ENCODE measurements at regions not wholly inside any gene's neighbourhood (a gene's known extent, or its start where the extent isn't known, plus 50 kb on each side); places are given as distances from the start of the nearest gene placed in this dataset.

DNA sequence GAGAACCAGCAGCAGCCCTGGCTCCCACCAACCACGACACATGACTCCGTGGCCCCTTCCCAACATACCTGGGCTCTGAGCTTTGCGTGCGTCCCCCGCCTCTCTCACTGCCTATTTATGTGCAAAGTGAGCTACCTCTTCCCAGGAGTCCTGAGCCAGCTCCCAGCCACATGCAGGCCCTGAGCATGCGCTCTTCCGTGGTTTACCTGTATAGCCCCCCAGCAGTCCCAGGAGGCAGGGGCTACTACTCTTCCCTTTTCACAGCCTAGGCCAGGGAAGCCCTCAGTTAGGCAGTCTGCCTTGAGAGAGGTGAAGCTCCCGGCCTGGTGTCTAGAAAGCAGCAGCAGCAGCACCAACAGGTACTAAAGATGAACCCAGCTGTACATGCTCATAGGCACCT lies 114.8 kb upstream of the CDYL start:
- DNase-seq (ENCODE audit: low read depth, low spot score) (no peak), FAIRE-seq (no peak)
- Histone ChIP-seq H3K4me2 (ENCODE audit: insufficient read depth, low read length) (no peak overlapping the region), H3K9me1 (replicated peaks; ENCODE audit: control insufficient read depth, extremely low read depth, insufficient read depth, low read length) (no peaks in the 10 kb centered on the region), H4K20me1 (replicated peaks; ENCODE audit: control insufficient read depth, extremely low read depth, insufficient read depth, low read length) (no peaks in the 10 kb centered on the region), H2AFZ (ENCODE audit: low read depth, low read length) (no peak overlapping the region), H3K4me1 (ENCODE audit: control insufficient read depth, extremely low read depth, insufficient read depth, low read length) (no peaks in the 10 kb centered on the region), H3K4me3 (replicated peaks in 1 of 3; ENCODE audit: insufficient read depth in 1 of 3, low read depth in 1 of 3, low read length in 3 of 3) (no peak overlapping the region), H3K79me2 (ENCODE audit: control insufficient read depth, insufficient read depth, low read length) (no peaks in the 10 kb centered on the region), H3K36me3 (ENCODE audit: control insufficient read depth in 2 of 2, extremely low read depth in 1 of 2, insufficient read depth in 2 of 2, low read length in 2 of 2) (no peaks in the 10 kb centered on the region), H3K27me3 (ENCODE audit: control insufficient read depth in 2 of 2, insufficient read depth in 2 of 2, low read length in 2 of 2) (peaks cover 0 to 3% of the 10 kb centered on the region in 2 experiments), H3K9ac (replicated peaks; ENCODE audit: extremely low read depth, insufficient read depth, low read length) (no peak overlapping the region), H3K27ac (ENCODE audit: insufficient read depth, low read depth, low read length) (no peak overlapping the region), H3K9me3 (replicated peaks; ENCODE audit: control insufficient read depth, insufficient read depth, low read length) (no peaks in the 10 kb centered on the region)
- TF ChIP-seq, protein P1, sequence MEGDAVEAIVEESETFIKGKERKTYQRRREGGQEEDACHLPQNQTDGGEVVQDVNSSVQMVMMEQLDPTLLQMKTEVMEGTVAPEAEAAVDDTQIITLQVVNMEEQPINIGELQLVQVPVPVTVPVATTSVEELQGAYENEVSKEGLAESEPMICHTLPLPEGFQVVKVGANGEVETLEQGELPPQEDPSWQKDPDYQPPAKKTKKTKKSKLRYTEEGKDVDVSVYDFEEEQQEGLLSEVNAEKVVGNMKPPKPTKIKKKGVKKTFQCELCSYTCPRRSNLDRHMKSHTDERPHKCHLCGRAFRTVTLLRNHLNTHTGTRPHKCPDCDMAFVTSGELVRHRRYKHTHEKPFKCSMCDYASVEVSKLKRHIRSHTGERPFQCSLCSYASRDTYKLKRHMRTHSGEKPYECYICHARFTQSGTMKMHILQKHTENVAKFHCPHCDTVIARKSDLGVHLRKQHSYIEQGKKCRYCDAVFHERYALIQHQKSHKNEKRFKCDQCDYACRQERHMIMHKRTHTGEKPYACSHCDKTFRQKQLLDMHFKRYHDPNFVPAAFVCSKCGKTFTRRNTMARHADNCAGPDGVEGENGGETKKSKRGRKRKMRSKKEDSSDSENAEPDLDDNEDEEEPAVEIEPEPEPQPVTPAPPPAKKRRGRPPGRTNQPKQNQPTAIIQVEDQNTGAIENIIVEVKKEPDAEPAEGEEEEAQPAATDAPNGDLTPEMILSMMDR (IDR thresholded peaks at IDR 0.05; ENCODE audit: extremely low read depth in 1 of 2, insufficient read depth in 1 of 2, low read depth in 1 of 2, low read length in 2 of 2), result no peak
- TF ChIP-seq, protein P2, sequence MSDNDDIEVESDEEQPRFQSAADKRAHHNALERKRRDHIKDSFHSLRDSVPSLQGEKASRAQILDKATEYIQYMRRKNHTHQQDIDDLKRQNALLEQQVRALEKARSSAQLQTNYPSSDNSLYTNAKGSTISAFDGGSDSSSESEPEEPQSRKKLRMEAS (IDR thresholded peaks at IDR 0.05; ENCODE audit: insufficient read depth, insufficient read length), result no peak
- TF ChIP-seq JUN (IDR thresholded peaks at IDR 0.05; ENCODE audit: borderline replicate concordance, insufficient read depth, insufficient read length, low read depth) (no peak), POLR2AphosphoS5 (IDR thresholded peaks at IDR 0.05; ENCODE audit: insufficient read depth, low read depth, low read length) (no peak), GATA2 (IDR thresholded peaks at IDR 0.05; ENCODE audit: insufficient read depth, insufficient read length, low read depth, low read length) (no peak), FOS (IDR thresholded peaks at IDR 0.05; ENCODE audit: borderline replicate concordance, insufficient read depth, low read length) (no peak), MYC (IDR thresholded peaks at IDR 0.05; ENCODE audit: low read depth, low read length) (no peak), EZH2 (IDR thresholded peaks at IDR 0.05; ENCODE audit: borderline replicate concordance, low read depth, low read length, severe bottlenecking) (no peak), POLR2A (IDR thresholded peaks at IDR 0.05; ENCODE audit: low read depth, low read length) (no peak)
- intact Hi-C loops (cut with micrococcal nuclease), result no loop called here
- CTCF ChIA-PET, result interaction anchor here (0.9 to 1.0 kb wide), 2 partner anchors 10 to 67 kb away, joined by 3 read pairs; no protein-coding TSS in a partner anchor
- POLR2A ChIA-PET, result no interaction called here
- dilution Hi-C loops (cut with MboI; ENCODE audit: extremely low pct_ligation_motif_present, low sequenced_read_pairs), result no loop called here
- BruUV-seq (replicated peaks), result no TSS peak
